A673 (cell line): ENCODE measurements at regions not wholly inside any gene's neighbourhood (a gene's known extent, or its start where the extent isn't known, plus 50 kb on each side); places are given as distances from the start of the nearest gene placed in this dataset.
A peak's percentile ranks its signal among the peaks of the same experiment; 100 is the strongest.

Experiments used
- BruUV-seq: library from RNA; stranded (reverse); fragments of 400-500 nt; replicated peaks from 2 replicates; lab custom pipeline; 2021; lab: Mats Ljungman, UMichigan
- CTCF ChIA-PET: fragments of 300-600 bp; sonication (Branson Sonifier 250); formaldehyde crosslinking; loops from one replicate; lab custom pipeline; 2022; ENCODE audit warnings: antibody characterized with exemption; lab: Charles Lee
- POLR2A ChIA-PET: fragments of 300-600 bp; sonication (Branson Sonifier 250); formaldehyde crosslinking; loops from one replicate; lab custom pipeline; 2022; ENCODE audit warnings: antibody characterized with exemption; ENCODE audit not compliant: low non-redundant PET; lab: Charles Lee
- DNase-seq: peaks from one replicate; pipeline ENCODE4 v3.0.0-alpha.2; 2015; ENCODE audit warnings: low spot score
- H3K27ac ChIP-seq: fragments of 200-600 bp; sonication (generic); 2 replicates; pipeline ENCODE4 v1.5.1; 2016; ENCODE audit warnings: mixed run types, low read depth, mild to moderate bottlenecking, mixed read lengths, antibody characterized with exemption, low read length; ENCODE audit not compliant: poor library complexity, severe bottlenecking
- H3K27me3 ChIP-seq: fragments of 200-600 bp; sonication (generic); replicated peaks from 2 replicates; pipeline ENCODE4 v1.6.1; 2017; ENCODE audit warnings: mixed run types, low read depth, mild to moderate bottlenecking, mixed read lengths, antibody characterized with exemption, low read length; ENCODE audit not compliant: insufficient read depth, poor library complexity
- H3K36me3 ChIP-seq: fragments of 200-600 bp; sonication (generic); 2 replicates; pipeline ENCODE4 v1.6.1; 2016; ENCODE audit warnings: mixed run types, mild to moderate bottlenecking, mixed read lengths, antibody characterized with exemption, low read length; ENCODE audit not compliant: insufficient read depth, poor library complexity, severe bottlenecking
- H3K4me1 ChIP-seq: fragments of 200-600 bp; sonication (generic); 2 replicates; pipeline ENCODE4 v1.6.1; 2017; ENCODE audit warnings: mixed run types, mild to moderate bottlenecking, mixed read lengths, antibody characterized with exemption, low read length; ENCODE audit not compliant: insufficient read depth, poor library complexity, severe bottlenecking
- H3K4me3 ChIP-seq: fragments of 200-600 bp; sonication (generic); 2 replicates; pipeline ENCODE4 v1.5.1; 2016; ENCODE audit warnings: low read depth, mixed run types, mild to moderate bottlenecking, mixed read lengths, low read length; ENCODE audit not compliant: poor library complexity, severe bottlenecking
- H3K9me3 ChIP-seq: fragments of 200-600 bp; sonication (generic); 2 replicates; pipeline ENCODE4 v1.6.1; 2016; ENCODE audit warnings: mixed run types, low read depth, mild to moderate bottlenecking, mixed read lengths, antibody characterized with exemption, low read length; ENCODE audit not compliant: poor library complexity, severe bottlenecking
- EZH2 ChIP-seq: fragments of 200-600 bp; sonication (generic); IDR thresholded peaks from 2 replicates; pipeline ENCODE4 v1.6.1; 2017; ENCODE audit warnings: borderline replicate concordance, low read depth, mild to moderate bottlenecking, mixed read lengths, antibody characterized with exemption, low read length; ENCODE audit not compliant: poor library complexity, severe bottlenecking
- intact Hi-C: fragments of 100-400 bp; cut with micrococcal nuclease; formaldehyde crosslinking; loops from one replicate; pipeline ENCODE4 v1.10.0; 2022; ENCODE audit not compliant: unreplicated experiment
- TF ChIP-seq, protein P1 (sequence below): fragments of 300-800, 200-600 bp; sonication (generic); conservative IDR thresholded peaks from 2 replicates; pipeline ENCODE4 v1.5.1; 2017; ENCODE audit warnings: low read depth, mild to moderate bottlenecking, antibody characterized with exemption, low read length, moderate library complexity, mixed read lengths

GRCh38 chr5:96533371-96533770 lies 100.3 kb upstream of the PCSK1 start:
- no TSS peak for BruUV-seq
- Histone ChIP-seq H3K9me3 (no peaks in the 10 kb centered on the region), H3K27ac (no peak overlapping the region), H3K27me3 (no peaks in the 10 kb centered on the region), H3K36me3 (no peaks in the 10 kb centered on the region), H3K4me3 (no peak overlapping the region), H3K4me1 (peaks cover 22% of the 10 kb centered on the region)
- POLR2A ChIA-PET, result no interaction called here
- CTCF ChIA-PET, result no interaction called here
- TF ChIP-seq, protein P1, sequence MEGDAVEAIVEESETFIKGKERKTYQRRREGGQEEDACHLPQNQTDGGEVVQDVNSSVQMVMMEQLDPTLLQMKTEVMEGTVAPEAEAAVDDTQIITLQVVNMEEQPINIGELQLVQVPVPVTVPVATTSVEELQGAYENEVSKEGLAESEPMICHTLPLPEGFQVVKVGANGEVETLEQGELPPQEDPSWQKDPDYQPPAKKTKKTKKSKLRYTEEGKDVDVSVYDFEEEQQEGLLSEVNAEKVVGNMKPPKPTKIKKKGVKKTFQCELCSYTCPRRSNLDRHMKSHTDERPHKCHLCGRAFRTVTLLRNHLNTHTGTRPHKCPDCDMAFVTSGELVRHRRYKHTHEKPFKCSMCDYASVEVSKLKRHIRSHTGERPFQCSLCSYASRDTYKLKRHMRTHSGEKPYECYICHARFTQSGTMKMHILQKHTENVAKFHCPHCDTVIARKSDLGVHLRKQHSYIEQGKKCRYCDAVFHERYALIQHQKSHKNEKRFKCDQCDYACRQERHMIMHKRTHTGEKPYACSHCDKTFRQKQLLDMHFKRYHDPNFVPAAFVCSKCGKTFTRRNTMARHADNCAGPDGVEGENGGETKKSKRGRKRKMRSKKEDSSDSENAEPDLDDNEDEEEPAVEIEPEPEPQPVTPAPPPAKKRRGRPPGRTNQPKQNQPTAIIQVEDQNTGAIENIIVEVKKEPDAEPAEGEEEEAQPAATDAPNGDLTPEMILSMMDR, result no peak
- no peak for TF ChIP-seq EZH2
- no peak for DNase-seq
- intact Hi-C loops, result no loop called here

DNA sequence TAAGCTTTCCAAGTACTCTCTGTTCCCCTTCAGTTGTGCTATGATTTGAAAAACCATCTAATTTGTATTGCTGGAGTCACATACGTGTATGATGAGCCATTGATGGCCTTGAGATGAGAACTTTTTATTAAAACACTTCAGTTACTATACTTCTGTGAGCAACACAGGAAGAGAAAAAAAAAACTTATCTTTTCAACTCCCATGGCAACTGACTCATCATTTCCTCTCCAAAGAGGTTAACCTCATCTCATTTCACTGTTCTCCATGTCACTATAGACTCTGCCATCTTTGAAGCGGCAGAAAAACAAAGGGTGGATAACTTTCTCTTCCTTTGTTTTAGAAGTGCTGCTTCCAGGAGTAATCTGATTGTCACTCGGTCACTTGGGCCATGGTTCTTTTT lies 104.3 kb upstream of the PCSK1 start:
- no peaks in the 10 kb centered on the region for H3K9me3 ChIP-seq
- intact Hi-C loops, result no loop called here
- no TSS peak for BruUV-seq
- ChIA-PET POLR2A (interaction anchor here (0.8 kb wide), 1 partner anchor 49 kb away, joined by 7 read pairs; no protein-coding TSS in a partner anchor), CTCF (no interaction called here)
- H3K4me1 ChIP-seq, result peaks cover 10% of the 10 kb centered on the region
- H3K27me3 ChIP-seq, result no peaks in the 10 kb centered on the region
- H3K36me3 ChIP-seq, result no peaks in the 10 kb centered on the region
- DNase-seq, result peak; percentile 71
- TF ChIP-seq, protein P1, result no peak
- no peak for TF ChIP-seq EZH2
- H3K27ac ChIP-seq, result no peak overlapping the region
- H3K4me3 ChIP-seq, result no peak overlapping the region

GRCh38 chr5:96538808-96539250 lies 105.8 kb upstream of the PCSK1 start:
- ChIA-PET CTCF (no interaction called here), POLR2A (no interaction called here)
- Histone ChIP-seq H3K36me3 (no peaks in the 10 kb centered on the region), H3K9me3 (no peaks in the 10 kb centered on the region), H3K27me3 (no peaks in the 10 kb centered on the region), H3K27ac (no peak overlapping the region), H3K4me1 (peaks cover 10% of the 10 kb centered on the region), H3K4me3 (no peak overlapping the region)
- intact Hi-C loops, result no loop called here
- no peak for DNase-seq
- no TSS peak for BruUV-seq
- TF ChIP-seq, protein P1, result no peak
